GM12878 (cell line): ENCODE measurements at regions not wholly inside any gene's neighbourhood (a gene's known extent, or its start where the extent isn't known, plus 50 kb on each side); places are given as distances from the start of the nearest gene placed in this dataset.

Source experiments
- BRCA1 ChIP-seq: IDR thresholded peaks from 2 replicates; pipeline ENCODE4 v1.6.1; 2011; ENCODE audit warnings: low read depth, low read length, improper control_type of control experiment
- CBX3 ChIP-seq: fragments of 200-600 bp; sonication (generic); IDR thresholded peaks from 2 replicates; pipeline ENCODE4 v1.6.1; 2016; ENCODE audit warnings: low read depth, borderline replicate concordance
- CHD1 ChIP-seq: IDR thresholded peaks from 2 replicates; pipeline ENCODE4 v1.6.1; 2012; ENCODE audit warnings: low read depth, low read length, improper control_type of control experiment
- CTCF ChIP-seq, 3 experiments: IDR thresholded peaks in 2 of 3; conservative IDR thresholded peaks in 1 of 3; 2 replicates each; pipeline ENCODE4 v1.5.1; 2011; ENCODE audit warnings: low read depth in 3 of 3, low read length in 3 of 3, mild to moderate bottlenecking in 3 of 3, control low read depth in 2 of 3, moderate library complexity in 2 of 3, inconsistent platforms in 1 of 3, mixed read lengths in 1 of 3; ENCODE audit not compliant: control insufficient read depth in 2 of 3, insufficient read depth in 1 of 3; ENCODE audit errors: extremely low read depth in 1 of 3
- EZH2 ChIP-seq: IDR thresholded peaks from 2 replicates; pipeline ENCODE4 v1.6.1; 2012; ENCODE audit warnings: low read depth, mild to moderate bottlenecking, control low read depth, inconsistent platforms, low read length, borderline replicate concordance; ENCODE audit not compliant: control insufficient read depth
- JUNB ChIP-seq: IDR thresholded peaks from 2 replicates; pipeline ENCODE4 v1.6.1; 2016; ENCODE audit warnings: antibody characterized with exemption, mild to moderate bottlenecking
- MXI1 ChIP-seq: fragments of 150-350 bp; IDR thresholded peaks from 2 replicates; pipeline ENCODE4 v1.6.1; 2011; ENCODE audit warnings: low read depth, mild to moderate bottlenecking, inconsistent platforms, low read length, improper control_type of control experiment
- POLR2A ChIP-seq: IDR thresholded peaks from 2 replicates; pipeline ENCODE4 v1.6.1; 2011; ENCODE audit warnings: low read depth, mild to moderate bottlenecking, low read length
- POLR2AphosphoS5 ChIP-seq: IDR thresholded peaks from 2 replicates; pipeline ENCODE4 v1.6.1; 2011; ENCODE audit warnings: mild to moderate bottlenecking, low read length, inconsistent platforms
- SP1 ChIP-seq: IDR thresholded peaks from one replicate; pipeline ENCODE4 v1.6.1; 2011; ENCODE audit warnings: low read depth, low read length
- TAF1 ChIP-seq: IDR thresholded peaks from 2 replicates; pipeline ENCODE4 v1.6.1; 2011; ENCODE audit warnings: mild to moderate bottlenecking, low read depth, low read length, borderline replicate concordance
- USF1 ChIP-seq: IDR thresholded peaks from 2 replicates; pipeline ENCODE4 v1.6.1; 2011; ENCODE audit warnings: borderline replicate concordance, low read depth, mild to moderate bottlenecking, moderate library complexity, mixed read lengths, low read length; ENCODE audit not compliant: insufficient read depth; ENCODE audit errors: extremely low read length
- TF ChIP-seq, protein P1 (sequence below): fragments of 450-650 bp; IDR thresholded peaks from 2 replicates; pipeline ENCODE4 v1.6.1; 2014; ENCODE audit warnings: mild to moderate bottlenecking

DNA sequence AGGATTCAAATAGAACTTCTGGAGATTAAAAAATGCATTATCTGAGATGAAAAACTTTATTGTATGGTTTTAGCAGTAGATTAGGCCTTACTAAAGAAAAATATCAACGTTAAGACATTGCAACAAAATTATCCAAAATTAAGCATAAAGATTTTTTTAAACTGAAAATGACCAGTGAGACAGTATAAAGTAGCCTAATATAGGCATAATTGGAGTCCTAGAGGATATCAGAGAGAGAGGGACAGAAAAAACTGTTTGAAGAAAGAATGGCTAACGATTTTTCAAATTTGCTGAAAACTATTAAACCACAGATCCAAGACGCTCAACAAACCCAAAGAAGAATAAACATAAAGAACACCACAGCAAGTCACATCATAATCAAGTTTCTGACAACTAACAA lies 149.5 kb upstream of the LMNTD1 start:
- no peak for TF ChIP-seq POLR2A
- TF ChIP-seq CTCF (IDR thresholded peaks at IDR 0.05 in 2 of 3, conservative IDR thresholded peaks at IDR 0.05 in 1 of 3; ENCODE audit: control insufficient read depth in 2 of 3, extremely low read depth in 1 of 3, insufficient read depth in 1 of 3, low read depth in 3 of 3, low read length in 3 of 3) = no peak
- no peak for TF ChIP-seq CBX3
- TF ChIP-seq BRCA1 = no peak
- TF ChIP-seq CHD1 = no peak
- TF ChIP-seq EZH2 = no peak
- no peak for TF ChIP-seq JUNB
- no peak for TF ChIP-seq MXI1
- TF ChIP-seq SP1 = no peak
- TF ChIP-seq, protein P1, sequence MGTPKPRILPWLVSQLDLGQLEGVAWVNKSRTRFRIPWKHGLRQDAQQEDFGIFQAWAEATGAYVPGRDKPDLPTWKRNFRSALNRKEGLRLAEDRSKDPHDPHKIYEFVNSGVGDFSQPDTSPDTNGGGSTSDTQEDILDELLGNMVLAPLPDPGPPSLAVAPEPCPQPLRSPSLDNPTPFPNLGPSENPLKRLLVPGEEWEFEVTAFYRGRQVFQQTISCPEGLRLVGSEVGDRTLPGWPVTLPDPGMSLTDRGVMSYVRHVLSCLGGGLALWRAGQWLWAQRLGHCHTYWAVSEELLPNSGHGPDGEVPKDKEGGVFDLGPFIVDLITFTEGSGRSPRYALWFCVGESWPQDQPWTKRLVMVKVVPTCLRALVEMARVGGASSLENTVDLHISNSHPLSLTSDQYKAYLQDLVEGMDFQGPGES = no peak
- TF ChIP-seq POLR2AphosphoS5 = no peak
- TF ChIP-seq USF1 = no peak
- TF ChIP-seq TAF1 = no peak
